LNCaP clone FGC (cell line): ENCODE measurements at regions not wholly inside any gene's neighbourhood (a gene's known extent, or its start where the extent isn't known, plus 50 kb on each side); places are given as distances from the start of the nearest gene placed in this dataset.

Experiments used
- DNase-seq: peaks from one replicate; pipeline ENCODE4 v3.0.0-alpha.2; 2011; ENCODE audit warnings: low read depth
- H3K4me3 ChIP-seq: 2 replicates; pipeline ENCODE4 v1.5.1; 2011; ENCODE audit warnings: mild to moderate bottlenecking, low read depth, low read length, control low read depth
- CTCF ChIP-seq: IDR thresholded peaks from 2 replicates; pipeline ENCODE4 v1.5.1; 2012; ENCODE audit warnings: mild to moderate bottlenecking; ENCODE audit not compliant: control insufficient read depth, insufficient read depth; ENCODE audit errors: extremely low read depth

- TF ChIP-seq CTCF, result no peak
- H3K4me3 ChIP-seq, result no peak overlapping the region
- DNase-seq, result no peak
Measured at GRCh38 chr6:144597511-144597910, 312.4 kb downstream of the UTRN start.

- no peak overlapping the region for H3K4me3 ChIP-seq
- TF ChIP-seq CTCF, result no peak
- no peak for DNase-seq
Measured at GRCh38 chr6:144599615-144600014, 314.5 kb downstream of the UTRN start.

GRCh38 chr6:144601221-144601620, 316.1 kb downstream of the UTRN start:
- no peak overlapping the region for H3K4me3 ChIP-seq
- no peak for TF ChIP-seq CTCF
- DNase-seq, result no peak

GRCh38 chr6:144602523-144603180, 317.5 kb downstream of the UTRN start:
- no peak for TF ChIP-seq CTCF
- H3K4me3 ChIP-seq, result no peak overlapping the region
- no peak for DNase-seq

GRCh38 chr6:144606083-144606482, 320.9 kb downstream of the UTRN start:
- H3K4me3 ChIP-seq, result no peak overlapping the region
- DNase-seq, result peak; percentile 3
- TF ChIP-seq CTCF, result no peak

- TF ChIP-seq CTCF, result no peak
- no peak for DNase-seq
- no peak overlapping the region for H3K4me3 ChIP-seq
Measured at GRCh38 chr6:144607998-144608735, 323.0 kb downstream of the UTRN start.
